AG04449 (cell line): ENCODE measurements at regions not wholly inside any gene's neighbourhood (a gene's known extent, or its start where the extent isn't known, plus 50 kb on each side); places are given as distances from the start of the nearest gene placed in this dataset.

ENCODE experiments used
- CTCF ChIA-PET: fragments of 350-600 bp; formaldehyde crosslinking; extraction: SDS; loops from one replicate; lab custom pipeline; 2021; ENCODE audit warnings: antibody characterized with exemption; lab: Yijun Ruan, JAX
- POLR2A ChIA-PET: fragments of 400-600, 350-600 bp; formaldehyde crosslinking; extraction: SDS; loops from one replicate; lab custom pipeline; 2020; ENCODE audit warnings: antibody characterized with exemption, inconsistent platforms; lab: Yijun Ruan, JAX
- DNase-seq: peaks from one replicate; pipeline ENCODE4 v3.0.0-alpha.2; 2010; ENCODE audit warnings: low read depth, low spot score
- H3K4me3 ChIP-seq: 2 replicates; pipeline ENCODE4 v1.5.1; 2011; ENCODE audit warnings: low read depth, mild to moderate bottlenecking, control low read depth, low read length
- TF ChIP-seq, protein P1 (sequence below): IDR thresholded peaks from one replicate; pipeline ENCODE4 v1.5.1; 2011; ENCODE audit warnings: mild to moderate bottlenecking, moderate library complexity, low read length, control low read depth, inconsistent platforms; ENCODE audit not compliant: insufficient read depth; ENCODE audit errors: missing control alignments

DNA sequence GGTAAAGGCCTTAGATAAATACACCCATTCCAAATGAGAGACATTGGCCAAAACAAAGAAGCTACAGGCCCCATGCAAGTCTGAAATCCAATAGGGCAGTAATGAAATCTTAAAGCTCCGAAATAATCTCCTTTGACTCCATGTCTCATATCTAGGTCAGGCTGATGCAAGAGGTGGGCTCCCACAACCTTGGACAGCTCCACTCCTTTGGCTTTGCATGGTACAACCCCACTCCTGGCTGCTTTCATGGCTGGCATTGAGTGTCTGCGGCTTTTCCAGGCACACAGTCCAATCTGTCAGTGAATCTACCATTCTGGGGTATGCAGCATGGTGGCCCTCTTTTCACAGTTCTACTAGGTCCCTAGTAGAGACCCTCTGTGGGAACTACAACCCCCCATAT, 762.5 kb downstream of the LIG4 start:
- no peak for DNase-seq
- no peak overlapping the region for H3K4me3 ChIP-seq
- POLR2A ChIA-PET = no interaction called here
- CTCF ChIA-PET = no interaction called here
- TF ChIP-seq, protein P1, sequence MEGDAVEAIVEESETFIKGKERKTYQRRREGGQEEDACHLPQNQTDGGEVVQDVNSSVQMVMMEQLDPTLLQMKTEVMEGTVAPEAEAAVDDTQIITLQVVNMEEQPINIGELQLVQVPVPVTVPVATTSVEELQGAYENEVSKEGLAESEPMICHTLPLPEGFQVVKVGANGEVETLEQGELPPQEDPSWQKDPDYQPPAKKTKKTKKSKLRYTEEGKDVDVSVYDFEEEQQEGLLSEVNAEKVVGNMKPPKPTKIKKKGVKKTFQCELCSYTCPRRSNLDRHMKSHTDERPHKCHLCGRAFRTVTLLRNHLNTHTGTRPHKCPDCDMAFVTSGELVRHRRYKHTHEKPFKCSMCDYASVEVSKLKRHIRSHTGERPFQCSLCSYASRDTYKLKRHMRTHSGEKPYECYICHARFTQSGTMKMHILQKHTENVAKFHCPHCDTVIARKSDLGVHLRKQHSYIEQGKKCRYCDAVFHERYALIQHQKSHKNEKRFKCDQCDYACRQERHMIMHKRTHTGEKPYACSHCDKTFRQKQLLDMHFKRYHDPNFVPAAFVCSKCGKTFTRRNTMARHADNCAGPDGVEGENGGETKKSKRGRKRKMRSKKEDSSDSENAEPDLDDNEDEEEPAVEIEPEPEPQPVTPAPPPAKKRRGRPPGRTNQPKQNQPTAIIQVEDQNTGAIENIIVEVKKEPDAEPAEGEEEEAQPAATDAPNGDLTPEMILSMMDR = no peak

DNA sequence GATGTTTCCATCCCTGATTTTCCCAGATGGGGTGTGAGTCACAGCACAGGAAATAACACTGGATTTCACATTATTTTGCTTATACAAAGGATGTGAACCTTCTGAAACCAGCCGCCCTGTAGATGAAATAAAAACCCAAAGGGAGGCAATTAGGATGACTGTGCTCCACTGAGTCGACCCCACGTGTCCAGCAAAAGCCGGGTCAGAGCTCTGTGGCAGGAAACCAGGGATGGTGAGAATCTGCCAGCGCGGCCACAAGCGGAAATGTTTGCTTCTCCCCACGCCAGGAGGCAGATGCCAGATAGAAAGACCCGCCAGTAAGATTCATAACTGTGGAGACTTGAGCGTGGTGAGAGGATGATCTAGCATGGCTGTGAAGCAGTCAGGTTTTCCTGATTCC, 764.4 kb downstream of the LIG4 start:
- CTCF ChIA-PET = no interaction called here
- DNase-seq = no peak

DNA sequence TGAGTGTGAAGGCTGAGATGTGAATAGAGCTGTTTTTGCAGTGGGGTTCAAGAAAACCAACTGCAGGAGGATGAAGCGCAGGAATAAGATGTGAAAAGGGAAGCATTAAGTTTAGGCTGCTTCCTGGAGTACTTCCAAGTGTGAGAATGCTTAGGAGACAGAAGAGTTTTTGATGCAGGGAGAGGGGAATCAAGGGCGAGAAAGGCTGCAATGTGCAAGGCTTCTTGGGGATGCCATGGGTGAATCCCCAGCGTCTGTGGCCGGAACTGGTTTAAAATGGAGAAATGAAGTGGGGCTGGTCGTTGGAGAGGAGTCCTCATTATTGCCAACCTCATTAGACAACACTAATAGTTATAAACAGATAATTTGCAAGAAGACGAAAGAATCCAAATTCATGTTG, 764.9 kb downstream of the LIG4 start:
- ChIA-PET POLR2A (no interaction called here), CTCF (no interaction called here)
- no peak for DNase-seq
- TF ChIP-seq, protein P1 = no peak
- H3K4me3 ChIP-seq = no peak overlapping the region

More for the DNA sequence above, 764.4 kb downstream of the LIG4 start:
- no peak overlapping the region for H3K4me3 ChIP-seq
- POLR2A ChIA-PET = no interaction called here
- TF ChIP-seq, protein P1 = no peak

DNA sequence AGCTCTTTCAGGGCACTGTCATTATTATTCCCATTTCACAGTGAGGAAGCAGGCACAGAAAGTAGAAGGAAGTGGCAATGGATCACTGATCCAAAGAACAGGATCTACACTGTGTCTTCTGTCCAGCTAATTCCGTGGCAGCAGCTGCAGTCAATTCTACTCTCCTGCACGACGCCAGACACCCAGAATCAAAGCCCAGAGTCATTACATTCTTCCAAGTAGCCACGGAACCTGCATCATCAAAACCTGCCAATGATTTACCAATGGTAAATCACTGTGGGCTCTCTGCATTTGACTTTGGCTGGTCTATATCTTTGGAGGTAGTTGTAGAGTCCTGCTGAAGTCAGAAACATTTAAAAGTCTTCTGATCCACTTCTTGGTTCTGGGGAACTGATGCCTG, 767.7 kb downstream of the LIG4 start:
- DNase-seq = no peak
- ChIA-PET CTCF (no interaction called here), POLR2A (no interaction called here)
- TF ChIP-seq, protein P1 = no peak
- H3K4me3 ChIP-seq = no peak overlapping the region

DNA sequence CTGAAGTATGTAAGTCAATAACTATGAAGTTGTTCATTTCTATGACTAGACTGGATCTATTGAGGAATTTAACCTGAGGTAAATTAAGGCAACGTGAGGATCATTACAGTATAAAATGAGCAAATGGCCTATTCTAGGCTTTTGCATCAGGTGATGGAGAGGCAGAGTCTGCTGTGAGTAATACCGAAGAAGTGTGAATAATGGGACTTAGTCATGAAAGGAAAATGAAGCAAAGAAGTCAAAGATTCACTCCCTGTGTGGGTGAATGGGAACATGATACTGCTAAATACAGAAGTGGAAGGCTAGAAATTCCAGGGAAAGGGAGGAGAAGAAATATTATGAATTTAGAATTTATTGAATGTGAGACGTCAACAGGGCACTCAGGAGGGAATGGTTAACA, 774.1 kb downstream of the LIG4 start:
- no peak overlapping the region for H3K4me3 ChIP-seq
- CTCF ChIA-PET = no interaction called here
- DNase-seq = no peak
- POLR2A ChIA-PET = no interaction called here
- TF ChIP-seq, protein P1 = no peak

DNA sequence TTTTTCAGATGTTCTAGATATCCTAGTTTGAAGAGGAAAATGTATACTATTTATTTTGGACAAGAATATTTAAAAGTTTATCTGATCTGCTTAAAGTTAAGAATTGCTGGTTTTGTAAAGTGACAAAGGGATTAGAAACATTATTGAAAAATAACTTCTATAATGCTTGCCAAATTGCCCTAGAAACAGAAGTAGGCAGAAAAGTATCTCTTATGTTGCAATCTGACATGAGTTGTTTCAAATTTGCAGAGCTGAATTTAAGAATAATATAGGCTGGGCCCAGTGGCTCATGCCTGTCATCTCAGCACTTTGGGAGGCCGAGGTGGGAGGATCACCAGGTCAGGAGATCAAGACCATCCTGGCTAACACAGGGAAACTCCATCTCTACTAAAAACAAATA, 777.1 kb downstream of the LIG4 start:
- TF ChIP-seq, protein P1 = no peak
- DNase-seq = no peak
- ChIA-PET CTCF (no interaction called here), POLR2A (no interaction called here)
- H3K4me3 ChIP-seq = no peak overlapping the region
